ENCODE measurements at regions not wholly inside any gene's neighbourhood (a gene's known extent, or its start where the extent isn't known, plus 50 kb on each side); places are given as distances from the start of the nearest gene placed in this dataset.

- Histone ChIP-seq H3K9me2 (replicated peaks; ENCODE audit: control insufficient read depth, low read length) (no peaks in the 10 kb centered on the region), H3K27ac (ENCODE audit: low read depth, low read length) (no peak overlapping the region), H3K79me2 (ENCODE audit: control insufficient read depth, low read length) (no peaks in the 10 kb centered on the region), H3F3A (ENCODE audit: control insufficient read depth, insufficient read depth) (no peaks in the 10 kb centered on the region), H3K9me3 (ENCODE audit: control insufficient read depth, insufficient read depth, low read length) (no peaks in the 10 kb centered on the region), H3K4me3 (ENCODE audit: low read length) (no peak overlapping the region), H3K4me1 (ENCODE audit: control insufficient read depth, low read length) (no peaks in the 10 kb centered on the region), H4K20me1 (ENCODE audit: control insufficient read depth, insufficient read depth, low read depth, low read length) (no peaks in the 10 kb centered on the region), H3K27me3 (ENCODE audit: control insufficient read depth, low read length) (no peaks in the 10 kb centered on the region), H3K4me2 (ENCODE audit: low read length) (no peak overlapping the region), H3K36me3 (ENCODE audit: control insufficient read depth, low read length) (no peaks in the 10 kb centered on the region)
- TF ChIP-seq CTCF (IDR thresholded peaks at IDR 0.05; ENCODE audit: low read depth, low read length, poor library complexity, severe bottlenecking), result no peak
- TF ChIP-seq EZH2phosphoT487 (IDR thresholded peaks at IDR 0.05; ENCODE audit: borderline replicate concordance, low read length), result no peak
Observed at GRCh38 chr2:19543663-19544383, 185.4 kb upstream of the OSR1 start.

DNA sequence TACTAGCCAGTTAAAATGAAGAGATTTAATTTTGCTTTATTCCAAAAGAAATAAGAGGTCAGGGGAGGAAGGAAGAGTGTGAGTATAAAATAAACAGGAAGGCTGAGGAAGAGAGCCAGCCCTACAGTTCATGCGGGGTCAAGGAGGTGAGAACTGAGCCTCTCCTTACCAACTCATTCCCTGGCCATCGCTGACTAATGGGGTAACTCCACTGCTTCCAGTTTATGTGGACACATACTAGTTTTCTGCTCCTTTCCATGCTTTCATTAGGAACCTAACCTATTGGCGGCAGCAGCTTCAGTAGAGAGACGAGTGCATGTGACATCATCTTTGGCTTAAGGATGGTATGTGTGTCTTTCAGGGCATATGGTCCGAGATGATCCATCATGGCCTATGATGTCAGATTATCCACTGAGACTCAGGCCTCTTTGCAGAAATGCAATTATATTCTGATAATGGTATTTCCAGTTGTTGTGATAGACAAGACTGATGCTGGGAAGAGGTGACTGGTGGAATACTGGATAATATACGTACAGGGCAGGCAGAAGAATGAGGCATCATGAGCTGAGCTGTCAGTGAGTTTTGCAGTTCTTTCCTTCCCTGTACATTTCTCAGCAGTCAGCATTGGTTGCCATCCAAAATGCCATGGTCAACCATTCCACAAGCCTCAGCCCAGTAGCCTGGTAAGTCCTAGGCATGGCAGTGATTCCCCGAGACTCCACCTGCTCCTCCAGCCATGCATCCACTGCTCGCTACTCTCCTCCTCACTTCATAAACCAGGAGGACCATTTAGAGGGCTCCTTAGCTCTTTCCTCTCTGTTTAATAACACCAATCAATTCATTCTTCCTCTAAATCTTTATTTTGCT, 184.6 kb upstream of the OSR1 start:
- no peak overlapping the region for H3K27ac ChIP-seq (ENCODE audit: low read depth, low read length)

GRCh38 chr2:19541884-19542283, 183.5 kb upstream of the OSR1 start:
- H3K27ac ChIP-seq (ENCODE audit: low read depth, low read length), result no peak overlapping the region
- H3K4me2 ChIP-seq (ENCODE audit: low read length), result no peak overlapping the region
- H3K9me3 ChIP-seq (ENCODE audit: control insufficient read depth, insufficient read depth, low read length), result no peaks in the 10 kb centered on the region
- no peak overlapping the region for H3K4me3 ChIP-seq (ENCODE audit: low read length)
- H4K20me1 ChIP-seq (ENCODE audit: control insufficient read depth, insufficient read depth, low read depth, low read length), result no peaks in the 10 kb centered on the region
- H3K36me3 ChIP-seq (ENCODE audit: control insufficient read depth, low read length), result no peaks in the 10 kb centered on the region
- H3F3A ChIP-seq (ENCODE audit: control insufficient read depth, insufficient read depth), result no peaks in the 10 kb centered on the region
- no peak for TF ChIP-seq CTCF (IDR thresholded peaks at IDR 0.05; ENCODE audit: low read depth, low read length, poor library complexity, severe bottlenecking)
- TF ChIP-seq EZH2phosphoT487 (IDR thresholded peaks at IDR 0.05; ENCODE audit: borderline replicate concordance, low read length), result no peak
- H3K4me1 ChIP-seq (ENCODE audit: control insufficient read depth, low read length), result no peaks in the 10 kb centered on the region
- H3K27me3 ChIP-seq (ENCODE audit: control insufficient read depth, low read length), result no peaks in the 10 kb centered on the region
- no peaks in the 10 kb centered on the region for H3K9me2 ChIP-seq (replicated peaks; ENCODE audit: control insufficient read depth, low read length)
- H3K79me2 ChIP-seq (ENCODE audit: control insufficient read depth, low read length), result no peaks in the 10 kb centered on the region

More for the DNA sequence above, 184.6 kb upstream of the OSR1 start:
- Histone ChIP-seq H3K9me3 (ENCODE audit: control insufficient read depth, insufficient read depth, low read length) (no peaks in the 10 kb centered on the region), H3K4me1 (ENCODE audit: control insufficient read depth, low read length) (no peaks in the 10 kb centered on the region), H3K4me2 (ENCODE audit: low read length) (no peak overlapping the region), H4K20me1 (ENCODE audit: control insufficient read depth, insufficient read depth, low read depth, low read length) (no peaks in the 10 kb centered on the region), H3K36me3 (ENCODE audit: control insufficient read depth, low read length) (no peaks in the 10 kb centered on the region), H3F3A (ENCODE audit: control insufficient read depth, insufficient read depth) (no peaks in the 10 kb centered on the region), H3K9me2 (replicated peaks; ENCODE audit: control insufficient read depth, low read length) (no peaks in the 10 kb centered on the region), H3K27me3 (ENCODE audit: control insufficient read depth, low read length) (no peaks in the 10 kb centered on the region), H3K4me3 (ENCODE audit: low read length) (no peak overlapping the region), H3K79me2 (ENCODE audit: control insufficient read depth, low read length) (no peaks in the 10 kb centered on the region)
- TF ChIP-seq EZH2phosphoT487 (IDR thresholded peaks at IDR 0.05; ENCODE audit: borderline replicate concordance, low read length) (no peak), CTCF (IDR thresholded peaks at IDR 0.05; ENCODE audit: low read depth, low read length, poor library complexity, severe bottlenecking) (no peak)

Measured in DOHH2 (cell line).